ENCODE measurements at regions not wholly inside any gene's neighbourhood (a gene's known extent, or its start where the extent isn't known, plus 50 kb on each side); places are given as distances from the start of the nearest gene placed in this dataset.

DNA sequence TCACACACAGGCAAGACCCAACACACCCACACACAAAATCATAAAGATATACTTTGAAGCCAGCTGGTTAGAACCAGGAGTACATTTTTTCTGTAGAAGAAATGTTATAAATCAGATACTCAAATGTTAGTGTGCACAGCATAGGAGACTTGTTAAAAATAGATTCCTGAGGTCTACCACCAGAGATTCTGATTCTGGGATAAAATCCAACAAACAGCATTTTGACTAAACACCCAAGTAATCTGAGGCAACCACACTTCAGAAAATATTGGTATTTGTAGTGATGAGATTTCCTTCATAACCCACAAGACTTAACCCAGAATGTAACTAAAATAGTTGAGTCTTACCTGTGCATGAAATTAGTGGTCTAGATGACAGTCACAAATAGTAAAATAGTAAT lies 301.8 kb downstream of the HNRNPD start:
- TF ChIP-seq, protein P1, sequence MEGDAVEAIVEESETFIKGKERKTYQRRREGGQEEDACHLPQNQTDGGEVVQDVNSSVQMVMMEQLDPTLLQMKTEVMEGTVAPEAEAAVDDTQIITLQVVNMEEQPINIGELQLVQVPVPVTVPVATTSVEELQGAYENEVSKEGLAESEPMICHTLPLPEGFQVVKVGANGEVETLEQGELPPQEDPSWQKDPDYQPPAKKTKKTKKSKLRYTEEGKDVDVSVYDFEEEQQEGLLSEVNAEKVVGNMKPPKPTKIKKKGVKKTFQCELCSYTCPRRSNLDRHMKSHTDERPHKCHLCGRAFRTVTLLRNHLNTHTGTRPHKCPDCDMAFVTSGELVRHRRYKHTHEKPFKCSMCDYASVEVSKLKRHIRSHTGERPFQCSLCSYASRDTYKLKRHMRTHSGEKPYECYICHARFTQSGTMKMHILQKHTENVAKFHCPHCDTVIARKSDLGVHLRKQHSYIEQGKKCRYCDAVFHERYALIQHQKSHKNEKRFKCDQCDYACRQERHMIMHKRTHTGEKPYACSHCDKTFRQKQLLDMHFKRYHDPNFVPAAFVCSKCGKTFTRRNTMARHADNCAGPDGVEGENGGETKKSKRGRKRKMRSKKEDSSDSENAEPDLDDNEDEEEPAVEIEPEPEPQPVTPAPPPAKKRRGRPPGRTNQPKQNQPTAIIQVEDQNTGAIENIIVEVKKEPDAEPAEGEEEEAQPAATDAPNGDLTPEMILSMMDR (IDR thresholded peaks at IDR 0.05) = no peak
- TF ChIP-seq POLR2A (IDR thresholded peaks at IDR 0.05) = no peak

Data from esophagus squamous epithelium (tissue), 4 donors.